ENCODE measurements at regions not wholly inside any gene's neighbourhood (a gene's known extent, or its start where the extent isn't known, plus 50 kb on each side); places are given as distances from the start of the nearest gene placed in this dataset.

DNA sequence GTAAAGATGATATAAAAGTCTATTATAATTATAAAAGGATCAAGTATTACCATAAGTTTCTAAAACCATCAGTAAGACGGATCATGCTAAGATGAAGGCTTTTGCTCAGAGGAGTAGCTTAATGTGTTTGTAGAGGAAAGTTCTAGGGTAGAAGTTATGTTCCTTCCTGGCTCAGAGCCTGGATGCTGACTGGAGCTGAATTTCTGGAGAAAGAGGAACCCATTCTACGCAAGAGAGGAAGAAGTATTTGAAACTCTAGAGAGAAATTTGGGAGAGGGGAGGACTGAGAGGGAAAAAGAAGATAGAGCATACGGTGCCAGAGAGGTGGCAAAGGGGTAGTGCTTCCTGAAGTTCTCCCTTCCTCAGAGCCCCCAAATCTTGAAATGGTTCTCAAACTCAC is 51.4 kb upstream of the SGCG start:
- no peak for DNase-seq
- TF ChIP-seq POLR2A (IDR thresholded peaks at IDR 0.05; ENCODE audit: low read length) (no peak), GATA1 (IDR thresholded peaks at IDR 0.05; ENCODE audit: low read depth, low read length) (no peak)
